GM20000 (cell line): ENCODE measurements at regions not wholly inside any gene's neighbourhood (a gene's known extent, or its start where the extent isn't known, plus 50 kb on each side); places are given as distances from the start of the nearest gene placed in this dataset.
"Not testable (repeated sequence)": the region's sequence is repeated elsewhere in the genome, so short reads cannot be mapped to it uniquely, and the experiment has no call there.

Source experiments
- DNase-seq: peaks from one replicate; pipeline ENCODE4 v3.0.0; 2012; ENCODE audit warnings: low spot score
- CTCF ChIP-seq: IDR thresholded peaks from 2 replicates; pipeline ENCODE4 v1.5.1; 2012; ENCODE audit warnings: mild to moderate bottlenecking, control low read depth; ENCODE audit errors: extremely low read depth, missing control alignments

DNA sequence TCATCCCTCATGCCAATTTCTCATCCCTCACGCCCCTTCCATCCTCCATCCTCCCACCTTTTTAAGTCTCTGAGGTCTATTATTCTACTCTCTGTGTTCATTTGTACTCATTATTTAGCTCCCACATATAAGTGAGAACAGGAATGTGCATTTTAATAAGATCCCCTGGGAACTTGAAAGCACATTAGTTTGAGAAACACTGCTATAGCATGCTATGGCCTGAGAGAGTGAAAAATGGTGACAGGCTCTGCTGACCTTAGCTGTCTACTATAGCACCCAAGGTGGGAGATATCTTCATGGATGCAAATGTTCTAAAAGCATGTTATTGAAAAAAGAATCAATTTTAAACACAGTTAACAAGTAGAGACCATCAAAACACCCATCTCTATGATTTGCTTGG is 712.0 kb downstream of the TFAP2A start:
- no peak for DNase-seq
- TF ChIP-seq CTCF = no peak

DNA sequence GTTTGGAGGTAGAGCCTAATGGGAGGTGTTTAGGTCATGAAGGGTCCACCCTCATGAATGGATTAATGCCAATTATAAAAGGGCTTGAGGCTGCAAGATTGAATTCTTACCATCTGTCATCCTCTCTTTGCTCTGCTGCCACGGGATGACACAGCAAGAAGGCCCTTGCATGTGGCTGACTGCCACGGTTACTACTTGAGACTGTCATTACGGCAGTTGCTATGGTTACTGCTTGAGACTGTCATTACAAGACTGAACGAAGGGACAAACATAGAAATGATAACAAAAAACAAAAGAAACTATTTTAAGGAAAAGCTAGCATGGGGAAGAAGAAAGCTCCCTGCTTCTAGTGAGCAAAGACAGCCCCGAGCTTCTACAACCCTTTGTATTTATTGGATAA is 715.0 kb downstream of the TFAP2A start:
- no peak for DNase-seq
- no peak for TF ChIP-seq CTCF

DNA sequence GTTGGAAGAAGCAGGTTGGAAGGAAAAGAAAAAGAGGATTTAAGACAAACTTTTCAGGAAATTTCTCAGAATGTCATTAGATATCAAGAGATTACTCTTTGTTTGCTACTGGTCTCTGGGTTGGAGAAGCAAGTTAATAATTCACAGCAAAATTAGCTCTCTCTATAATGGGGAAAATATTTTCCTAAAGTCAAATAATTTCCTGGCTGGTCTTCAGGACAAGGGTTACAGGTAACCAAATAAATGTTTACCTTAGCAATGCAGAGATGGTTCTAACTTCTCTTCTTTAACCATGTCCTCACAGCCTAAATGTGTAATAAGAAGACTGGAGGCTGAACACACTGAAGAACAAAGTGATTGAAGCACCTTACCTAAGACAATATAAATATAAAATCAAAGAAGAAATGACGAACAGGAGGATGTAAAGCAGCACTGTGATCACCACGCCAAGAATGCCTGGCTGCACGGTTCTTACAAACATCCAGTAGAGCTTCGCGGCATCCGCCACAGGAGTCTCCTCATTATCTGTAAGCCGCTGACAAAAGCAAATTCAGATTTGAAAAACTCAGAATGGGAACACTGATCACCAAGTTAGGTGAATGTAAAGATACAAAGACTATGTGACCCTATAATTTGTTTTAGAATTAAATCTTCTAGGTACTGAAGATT is 717.5 kb downstream of the TFAP2A start:
- no peak for DNase-seq
- TF ChIP-seq CTCF = no peak

DNA sequence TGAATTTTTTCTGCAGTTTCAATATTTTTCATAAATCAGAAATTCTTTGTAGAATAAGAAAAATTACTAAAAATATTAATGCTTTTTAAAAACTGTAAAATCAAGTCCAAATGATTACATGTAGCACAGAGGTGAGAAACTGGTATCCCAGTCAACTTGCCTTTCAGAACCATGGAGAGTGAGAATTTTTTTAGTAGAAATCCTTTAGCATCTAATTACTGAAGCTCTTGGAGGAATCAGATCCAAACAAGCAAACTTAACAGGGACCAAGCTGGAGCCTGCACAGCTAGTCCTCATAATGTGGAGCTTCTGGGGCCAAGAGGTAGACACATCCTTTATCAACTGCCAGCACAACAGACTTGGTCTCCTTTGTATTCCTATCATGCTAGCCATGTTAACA is 724.5 kb downstream of the TFAP2A start:
- no peak for DNase-seq
- TF ChIP-seq CTCF = no peak

DNA sequence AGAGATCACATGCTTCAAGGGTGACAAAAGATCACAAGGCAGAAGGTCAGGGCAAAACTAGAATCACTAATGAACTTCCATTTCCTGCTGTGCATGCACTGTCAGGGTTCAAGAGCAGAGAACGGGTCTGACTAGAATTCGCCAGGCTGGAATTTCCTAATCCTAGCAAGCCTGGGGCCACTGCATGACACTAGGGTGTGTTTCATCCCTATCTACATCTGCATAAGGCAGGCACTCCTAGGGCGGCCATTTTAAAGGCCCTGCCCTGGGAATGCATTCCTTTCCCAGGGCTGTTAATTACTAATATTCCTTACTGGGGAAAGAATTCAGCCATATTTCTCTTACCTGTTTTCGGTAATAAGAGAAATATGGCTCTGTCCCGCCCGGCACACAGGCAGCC is 734.1 kb downstream of the TFAP2A start:
- not testable (repeated sequence) for DNase-seq

- TF ChIP-seq CTCF = no peak
- DNase-seq = no peak
Observed at GRCh38 chr6:9675122-9675521, 739.8 kb downstream of the TFAP2A start.

- no peak for TF ChIP-seq CTCF
- DNase-seq = no peak
Observed at GRCh38 chr6:9659848-9660247, 755.0 kb downstream of the TFAP2A start.

DNA sequence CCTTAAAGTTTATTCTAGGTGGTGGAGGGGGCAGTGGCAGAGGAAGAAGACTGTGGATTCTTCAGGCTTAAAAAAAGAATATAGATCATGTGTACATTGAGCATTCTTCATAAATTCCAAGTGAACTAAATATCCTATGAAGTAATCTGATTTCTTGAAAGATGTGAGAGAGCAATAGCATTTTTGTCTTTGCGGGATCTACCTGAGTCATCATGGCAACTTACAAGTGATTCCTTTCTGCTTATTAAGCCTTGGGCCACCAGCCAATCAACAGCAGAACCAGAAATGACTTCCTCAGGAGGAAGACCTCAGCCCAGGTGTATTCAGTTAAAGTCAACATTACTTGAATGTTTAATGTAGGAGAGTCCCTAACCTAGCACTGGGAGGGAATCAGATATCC is 756.9 kb downstream of the TFAP2A start:
- no peak for TF ChIP-seq CTCF
- no peak for DNase-seq
